KMS-11 (cell line): ENCODE measurements at regions not wholly inside any gene's neighbourhood (a gene's known extent, or its start where the extent isn't known, plus 50 kb on each side); places are given as distances from the start of the nearest gene placed in this dataset.

Source experiments
- H2AFZ ChIP-seq: fragments of 200-600 bp; sonication (generic); 2 replicates; pipeline ENCODE4 v1.6.1; 2016; ENCODE audit warnings: antibody characterized with exemption, mixed run types, low read depth
- H3K27ac ChIP-seq: fragments of 200-600 bp; sonication (generic); 2 replicates; pipeline ENCODE4 v1.6.1; 2016; ENCODE audit warnings: mild to moderate bottlenecking, mixed run types
- H3K27me3 ChIP-seq: fragments of 200-600 bp; sonication (generic); 2 replicates; pipeline ENCODE4 v1.6.1; 2017; ENCODE audit warnings: mild to moderate bottlenecking, low read depth, mixed run types, moderate library complexity; ENCODE audit not compliant: insufficient read depth
- H3K36me3 ChIP-seq: fragments of 200-600 bp; sonication (generic); 2 replicates; pipeline ENCODE4 v1.6.1; 2017; ENCODE audit warnings: mild to moderate bottlenecking, mixed run types; ENCODE audit not compliant: insufficient read depth
- H3K4me1 ChIP-seq: fragments of 200-600 bp; sonication (generic); 2 replicates; pipeline ENCODE4 v1.6.1; 2016; ENCODE audit warnings: mild to moderate bottlenecking, low read depth, mixed run types; ENCODE audit not compliant: poor library complexity, severe bottlenecking
- H3K4me2 ChIP-seq: fragments of 200-600 bp; sonication (generic); 2 replicates; pipeline ENCODE4 v1.7.0; 2016; ENCODE audit warnings: mild to moderate bottlenecking, mixed run types
- H3K4me3 ChIP-seq: fragments of 200-600 bp; sonication (generic); IDR thresholded peaks from 2 replicates; pipeline ENCODE4 v1.6.1; 2017; ENCODE audit warnings: low read depth, low read length, mixed read lengths; ENCODE audit not compliant: insufficient read depth
- H3K79me2 ChIP-seq: fragments of 200-600 bp; sonication (generic); 2 replicates; pipeline ENCODE4 v1.6.1; 2016; ENCODE audit warnings: low read depth, mixed run types; ENCODE audit not compliant: insufficient read depth
- H3K9ac ChIP-seq: fragments of 200-600 bp; sonication (generic); 2 replicates; pipeline ENCODE4 v1.6.1; 2016; ENCODE audit warnings: mild to moderate bottlenecking, mixed run types
- H4K20me1 ChIP-seq: fragments of 200-600 bp; sonication (generic); 2 replicates; pipeline ENCODE4 v1.6.1; 2016; ENCODE audit warnings: mild to moderate bottlenecking, mixed run types; ENCODE audit not compliant: insufficient read depth
- TF ChIP-seq, protein P1 (sequence below): fragments of 200-600 bp; sonication (generic); conservative IDR thresholded peaks from 2 replicates; pipeline ENCODE4 v1.6.1; 2017; ENCODE audit warnings: low read depth, mild to moderate bottlenecking, antibody characterized with exemption, low read length, moderate library complexity, mixed read lengths

GRCh38 chr9:111149018-111149759, 110.9 kb upstream of the LPAR1 start:
- Histone ChIP-seq H3K4me1 (peaks cover 13% of the 10 kb centered on the region), H3K27me3 (0 out of 2 replicates have a peak, but pooled peaks cover 2% of the 10 kb centered on the region), H3K4me3 (no peak overlapping the region), H3K79me2 (no peaks in the 10 kb centered on the region), H3K9ac (no peak overlapping the region), H3K27ac (no peak overlapping the region), H4K20me1 (no peaks in the 10 kb centered on the region), H3K4me2 (no peak overlapping the region), H3K36me3 (no peaks in the 10 kb centered on the region), H2AFZ (no peak overlapping the region)
- TF ChIP-seq, protein P1, sequence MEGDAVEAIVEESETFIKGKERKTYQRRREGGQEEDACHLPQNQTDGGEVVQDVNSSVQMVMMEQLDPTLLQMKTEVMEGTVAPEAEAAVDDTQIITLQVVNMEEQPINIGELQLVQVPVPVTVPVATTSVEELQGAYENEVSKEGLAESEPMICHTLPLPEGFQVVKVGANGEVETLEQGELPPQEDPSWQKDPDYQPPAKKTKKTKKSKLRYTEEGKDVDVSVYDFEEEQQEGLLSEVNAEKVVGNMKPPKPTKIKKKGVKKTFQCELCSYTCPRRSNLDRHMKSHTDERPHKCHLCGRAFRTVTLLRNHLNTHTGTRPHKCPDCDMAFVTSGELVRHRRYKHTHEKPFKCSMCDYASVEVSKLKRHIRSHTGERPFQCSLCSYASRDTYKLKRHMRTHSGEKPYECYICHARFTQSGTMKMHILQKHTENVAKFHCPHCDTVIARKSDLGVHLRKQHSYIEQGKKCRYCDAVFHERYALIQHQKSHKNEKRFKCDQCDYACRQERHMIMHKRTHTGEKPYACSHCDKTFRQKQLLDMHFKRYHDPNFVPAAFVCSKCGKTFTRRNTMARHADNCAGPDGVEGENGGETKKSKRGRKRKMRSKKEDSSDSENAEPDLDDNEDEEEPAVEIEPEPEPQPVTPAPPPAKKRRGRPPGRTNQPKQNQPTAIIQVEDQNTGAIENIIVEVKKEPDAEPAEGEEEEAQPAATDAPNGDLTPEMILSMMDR = no peak

DNA sequence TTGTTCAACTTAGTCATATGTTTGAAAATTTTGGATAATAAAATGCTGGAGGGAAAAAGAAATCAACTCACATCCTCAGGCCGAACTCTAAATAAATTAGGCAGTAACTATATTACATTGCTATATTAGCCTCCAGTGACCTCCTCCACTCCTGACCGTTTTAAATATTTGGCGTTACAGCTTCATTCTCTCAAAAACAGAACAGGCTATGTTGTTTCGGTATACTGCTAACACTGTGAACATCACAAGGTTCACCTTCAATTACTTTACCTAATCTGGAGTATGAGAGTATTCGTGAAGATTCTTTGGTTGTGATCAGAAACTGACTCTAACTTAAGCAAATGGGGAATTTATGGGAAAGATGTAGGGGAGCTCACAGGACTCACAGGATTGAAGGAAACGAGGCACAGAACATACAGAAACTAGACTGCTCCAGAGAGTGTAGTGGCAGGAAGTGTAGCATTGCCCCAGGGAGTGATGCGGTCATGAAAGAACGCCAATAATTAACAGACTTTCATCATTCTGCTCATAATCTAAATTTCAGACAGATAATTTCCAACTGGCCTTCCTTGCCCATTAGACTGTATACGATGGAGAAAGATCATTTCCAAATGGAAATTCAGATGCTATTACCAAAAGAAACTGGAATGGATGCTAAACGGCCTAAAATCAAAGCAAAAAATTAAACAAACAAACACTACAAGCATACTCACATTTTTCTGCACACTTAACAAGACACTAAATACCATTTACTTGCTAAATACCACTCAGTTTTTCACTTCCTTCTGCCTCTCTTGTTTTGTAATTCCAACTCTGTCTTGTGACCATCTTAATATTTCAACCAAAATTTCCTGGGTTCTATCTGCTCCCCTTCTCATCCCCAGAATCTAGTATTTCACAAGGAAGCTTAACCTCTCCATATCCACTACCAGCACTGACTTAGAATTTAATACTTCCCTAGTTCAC, 110.1 kb upstream of the LPAR1 start:
- TF ChIP-seq, protein P1 = no peak
- H3K27me3 ChIP-seq = 0 out of 2 replicates have a peak, but pooled peaks cover under 1% of the 10 kb centered on the region
- H3K9ac ChIP-seq = no peak overlapping the region
- H3K4me3 ChIP-seq = no peak overlapping the region
- no peaks in the 10 kb centered on the region for H3K36me3 ChIP-seq
- no peak overlapping the region for H2AFZ ChIP-seq
- no peak overlapping the region for H3K27ac ChIP-seq
- peaks cover 5% of the 10 kb centered on the region for H3K4me1 ChIP-seq
- no peaks in the 10 kb centered on the region for H4K20me1 ChIP-seq
- no peak overlapping the region for H3K4me2 ChIP-seq
- H3K79me2 ChIP-seq = no peaks in the 10 kb centered on the region

DNA sequence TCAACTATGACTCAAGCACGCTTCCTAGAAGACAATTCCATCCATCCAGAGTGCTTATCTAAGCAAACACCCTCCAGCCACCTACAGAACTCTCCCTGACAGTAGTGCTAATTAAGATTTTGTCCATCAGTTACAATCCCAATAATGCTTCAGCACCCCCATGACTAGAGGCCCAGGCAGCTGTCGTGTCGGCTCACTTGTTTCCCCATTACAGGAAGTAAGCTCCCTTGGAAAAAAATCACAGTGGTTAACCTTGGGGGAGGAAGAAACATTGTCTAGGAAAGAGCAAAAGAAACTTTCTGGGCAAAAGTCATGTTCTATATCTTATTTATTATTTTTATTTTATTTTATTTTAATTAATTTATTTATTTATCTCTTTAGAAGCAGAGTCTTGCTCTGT, 108.8 kb upstream of the LPAR1 start:
- no peak overlapping the region for H3K4me3 ChIP-seq
- H3K9ac ChIP-seq = no peak overlapping the region
- no peak overlapping the region for H3K27ac ChIP-seq
- H3K27me3 ChIP-seq = no peaks in the 10 kb centered on the region
- H3K4me2 ChIP-seq = no peak overlapping the region
- no peaks in the 10 kb centered on the region for H3K79me2 ChIP-seq
- no peaks in the 10 kb centered on the region for H3K36me3 ChIP-seq
- TF ChIP-seq, protein P1 = no peak
- H3K4me1 ChIP-seq = no peaks in the 10 kb centered on the region
- no peaks in the 10 kb centered on the region for H4K20me1 ChIP-seq
- no peak overlapping the region for H2AFZ ChIP-seq

GRCh38 chr9:111144741-111145140, 106.5 kb upstream of the LPAR1 start:
- Histone ChIP-seq H3K36me3 (no peaks in the 10 kb centered on the region), H2AFZ (no peak overlapping the region), H3K79me2 (no peaks in the 10 kb centered on the region), H3K4me2 (no peak overlapping the region), H4K20me1 (no peaks in the 10 kb centered on the region), H3K27ac (no peak overlapping the region), H3K9ac (no peak overlapping the region), H3K4me3 (no peak overlapping the region), H3K4me1 (no peaks in the 10 kb centered on the region), H3K27me3 (no peaks in the 10 kb centered on the region)
- TF ChIP-seq, protein P1 = no peak
